Stimulated activated memory B cell treated with anti-CD40 and anti-IgM and Interleukin-4, amounts not matched to agents 10 μg/mL and 1 μg/mL and 100 μg/mL, for 72 hours (primary cell): ENCODE measurements at regions not wholly inside any gene's neighbourhood (a gene's known extent, or its start where the extent isn't known, plus 50 kb on each side); places are given as distances from the start of the nearest gene placed in this dataset.

Experiments
- ATAC-seq: fragments of 150-1000 bp; cut with Tn5 transposase; 2 replicates; pipeline ENCODE4 v1.10.0; 2021
- H3K27ac Mint-ChIP-seq: one replicate; pipeline ENCODE4 v1.8.0; 2022; ENCODE audit warnings: mild to moderate bottlenecking, mixed read lengths
- H3K27me3 Mint-ChIP-seq: one replicate; pipeline ENCODE4 v1.8.0; 2022; ENCODE audit warnings: mixed read lengths
- H3K36me3 Mint-ChIP-seq: one replicate; pipeline ENCODE4 v1.8.0; 2022; ENCODE audit warnings: mixed read lengths
- H3K4me1 Mint-ChIP-seq: one replicate; pipeline ENCODE4 v1.8.0; 2022; ENCODE audit warnings: mixed read lengths
- H3K4me3 Mint-ChIP-seq: one replicate; pipeline ENCODE4 v1.8.0; 2022; ENCODE audit warnings: mild to moderate bottlenecking, moderate library complexity, mixed read lengths
- H3K9me3 Mint-ChIP-seq: one replicate; pipeline ENCODE4 v1.8.0; 2022; ENCODE audit warnings: mixed read lengths

- H3K27me3 Mint-ChIP-seq = peaks cover 84% of the 10 kb centered on the region
- ATAC-seq = no peak
Observed at GRCh38 chr1:54497338-54497737, 50.7 kb upstream of the ACOT11 start.

GRCh38 chr1:54495954-54496353, 52.1 kb upstream of the ACOT11 start:
- Mint-ChIP-seq H3K9me3 (peaks cover 9% of the 10 kb centered on the region), H3K27me3 (peaks cover 78% of the 10 kb centered on the region)
- no peak for ATAC-seq

More at GRCh38 chr1:54497338-54497737, 50.7 kb upstream of the ACOT11 start:
- peaks cover 13% of the 10 kb centered on the region for H3K4me1 Mint-ChIP-seq
- H3K9me3 Mint-ChIP-seq = peaks cover 9% of the 10 kb centered on the region
- no peak overlapping the region for H3K4me3 Mint-ChIP-seq
- no peak overlapping the region for H3K27ac Mint-ChIP-seq
- H3K36me3 Mint-ChIP-seq = peaks cover 4% of the 10 kb centered on the region

GRCh38 chr1:54493608-54494007, 54.4 kb upstream of the ACOT11 start:
- Mint-ChIP-seq H3K27ac (no peak overlapping the region), H3K4me1 (peaks cover 14% of the 10 kb centered on the region), H3K27me3 (peaks cover 74% of the 10 kb centered on the region), H3K36me3 (peaks cover 4% of the 10 kb centered on the region), H3K4me3 (no peak overlapping the region), H3K9me3 (peaks cover 9% of the 10 kb centered on the region)
- no peak for ATAC-seq

More at GRCh38 chr1:54495954-54496353, 52.1 kb upstream of the ACOT11 start:
- peaks cover 4% of the 10 kb centered on the region for H3K36me3 Mint-ChIP-seq
- H3K27ac Mint-ChIP-seq = no peak overlapping the region
- H3K4me3 Mint-ChIP-seq = no peak overlapping the region
- peaks cover 13% of the 10 kb centered on the region for H3K4me1 Mint-ChIP-seq

GRCh38 chr1:54490361-54491248, 57.4 kb upstream of the ACOT11 start:
- H3K36me3 Mint-ChIP-seq = no peaks in the 10 kb centered on the region
- no peaks in the 10 kb centered on the region for H3K9me3 Mint-ChIP-seq
- H3K27me3 Mint-ChIP-seq = peaks cover 52% of the 10 kb centered on the region
- H3K27ac Mint-ChIP-seq = no peak overlapping the region
- ATAC-seq = no peak
- peak overlapping the region; percentile 14 for H3K4me3 Mint-ChIP-seq
- peaks cover 22% of the 10 kb centered on the region for H3K4me1 Mint-ChIP-seq

- no peak for ATAC-seq
- Mint-ChIP-seq H3K4me1 (peaks cover 22% of the 10 kb centered on the region), H3K27ac (peak overlapping the region; percentile 79), H3K9me3 (no peaks in the 10 kb centered on the region), H3K36me3 (no peaks in the 10 kb centered on the region), H3K27me3 (peaks cover 43% of the 10 kb centered on the region), H3K4me3 (peak overlapping the region; percentile 83)
Observed at GRCh38 chr1:54489627-54490250, 58.3 kb upstream of the ACOT11 start.

GRCh38 chr1:54488779-54489626, 59.0 kb upstream of the ACOT11 start:
- H3K27me3 Mint-ChIP-seq = peaks cover 36% of the 10 kb centered on the region
- no peaks in the 10 kb centered on the region for H3K9me3 Mint-ChIP-seq
- H3K4me3 Mint-ChIP-seq = peak overlapping the region; percentile 83
- peak overlapping the region; percentile 79 for H3K27ac Mint-ChIP-seq
- H3K36me3 Mint-ChIP-seq = no peaks in the 10 kb centered on the region
- H3K4me1 Mint-ChIP-seq = peaks cover 22% of the 10 kb centered on the region
- ATAC-seq = peak; percentile 83

GRCh38 chr1:54488065-54488750, 59.8 kb upstream of the ACOT11 start:
- peaks cover 28% of the 10 kb centered on the region for H3K27me3 Mint-ChIP-seq
- peak overlapping the region; percentile 79 for H3K27ac Mint-ChIP-seq
- no peaks in the 10 kb centered on the region for H3K9me3 Mint-ChIP-seq
- peak; percentile 77 for ATAC-seq
- H3K4me3 Mint-ChIP-seq = peak overlapping the region; percentile 83
- no peaks in the 10 kb centered on the region for H3K36me3 Mint-ChIP-seq
- peaks cover 22% of the 10 kb centered on the region for H3K4me1 Mint-ChIP-seq

- Mint-ChIP-seq H3K36me3 (no peaks in the 10 kb centered on the region), H3K27me3 (peaks cover 22% of the 10 kb centered on the region), H3K27ac (peak overlapping the region; percentile 79), H3K4me3 (peak overlapping the region; percentile 83), H3K4me1 (peaks cover 22% of the 10 kb centered on the region), H3K9me3 (no peaks in the 10 kb centered on the region)
- ATAC-seq = no peak
Observed at GRCh38 chr1:54487571-54488050, 60.4 kb upstream of the ACOT11 start.

GRCh38 chr1:54486907-54487306, 61.1 kb upstream of the ACOT11 start:
- H3K36me3 Mint-ChIP-seq = no peaks in the 10 kb centered on the region
- H3K4me3 Mint-ChIP-seq = peak overlapping the region; percentile 83
- no peak for ATAC-seq
- peak overlapping the region; percentile 79 for H3K27ac Mint-ChIP-seq
- peaks cover 22% of the 10 kb centered on the region for H3K4me1 Mint-ChIP-seq
- no peaks in the 10 kb centered on the region for H3K9me3 Mint-ChIP-seq
- H3K27me3 Mint-ChIP-seq = peaks cover 20% of the 10 kb centered on the region

- no peak overlapping the region for H3K27ac Mint-ChIP-seq
Observed at GRCh38 chr1:54485416-54485815, 62.6 kb upstream of the ACOT11 start.

GRCh38 chr1:54483875-54484437, 64.1 kb upstream of the ACOT11 start:
- Mint-ChIP-seq H3K27me3 (peaks cover 8% of the 10 kb centered on the region), H3K4me1 (peaks cover 35% of the 10 kb centered on the region), H3K36me3 (no peaks in the 10 kb centered on the region), H3K9me3 (no peaks in the 10 kb centered on the region), H3K27ac (no peak overlapping the region), H3K4me3 (no peak overlapping the region)
- no peak for ATAC-seq

More at GRCh38 chr1:54485416-54485815, 62.6 kb upstream of the ACOT11 start:
- Mint-ChIP-seq H3K27me3 (peaks cover 8% of the 10 kb centered on the region), H3K4me3 (no peak overlapping the region), H3K4me1 (peaks cover 34% of the 10 kb centered on the region), H3K36me3 (no peaks in the 10 kb centered on the region), H3K9me3 (no peaks in the 10 kb centered on the region)
- ATAC-seq = no peak

GRCh38 chr1:54481201-54481884, 66.7 kb upstream of the ACOT11 start:
- peaks cover 28% of the 10 kb centered on the region for H3K4me1 Mint-ChIP-seq

GRCh38 chr1:54480525-54480848, 67.5 kb upstream of the ACOT11 start:
- Mint-ChIP-seq H3K4me3 (no peak overlapping the region), H3K27ac (peak overlapping the region; percentile 54), H3K4me1 (peaks cover 36% of the 10 kb centered on the region), H3K9me3 (no peaks in the 10 kb centered on the region), H3K27me3 (peaks cover 19% of the 10 kb centered on the region), H3K36me3 (no peaks in the 10 kb centered on the region)
- ATAC-seq = peak; percentile 17

More at GRCh38 chr1:54481201-54481884, 66.7 kb upstream of the ACOT11 start:
- H3K27me3 Mint-ChIP-seq = peaks cover 10% of the 10 kb centered on the region
- ATAC-seq = peak; percentile 32
- no peak overlapping the region for H3K4me3 Mint-ChIP-seq
- H3K27ac Mint-ChIP-seq = no peak overlapping the region
- no peaks in the 10 kb centered on the region for H3K36me3 Mint-ChIP-seq
- H3K9me3 Mint-ChIP-seq = no peaks in the 10 kb centered on the region
